ENCODE measurements at regions not wholly inside any gene's neighbourhood (a gene's known extent, or its start where the extent isn't known, plus 50 kb on each side); places are given as distances from the start of the nearest gene placed in this dataset.
"Not testable (repeated sequence)": the region's sequence is repeated elsewhere in the genome, so short reads cannot be mapped to it uniquely, and the experiment has no call there.

DNA sequence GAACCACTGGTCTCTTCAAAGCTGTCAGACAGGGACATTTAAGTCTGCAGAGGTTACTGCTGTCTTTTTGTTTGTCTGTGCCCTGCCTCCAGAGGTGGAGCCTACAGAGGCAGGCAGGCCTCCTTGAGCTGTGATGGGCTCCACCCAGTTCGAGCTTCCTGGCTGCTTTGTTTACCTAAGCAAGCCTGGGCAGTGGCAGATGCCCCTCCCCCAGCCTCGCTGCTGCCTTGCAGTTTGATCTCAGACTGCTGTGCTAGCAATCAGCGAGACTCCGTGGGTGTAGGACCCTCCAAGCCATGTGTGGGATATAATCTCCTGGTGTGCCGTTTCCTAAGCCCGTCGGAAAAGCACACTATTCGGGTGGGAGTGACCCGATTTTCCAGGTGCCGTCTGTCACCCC, 1243.2 kb upstream of the CRIM1 start:
- TF ChIP-seq, protein P1, sequence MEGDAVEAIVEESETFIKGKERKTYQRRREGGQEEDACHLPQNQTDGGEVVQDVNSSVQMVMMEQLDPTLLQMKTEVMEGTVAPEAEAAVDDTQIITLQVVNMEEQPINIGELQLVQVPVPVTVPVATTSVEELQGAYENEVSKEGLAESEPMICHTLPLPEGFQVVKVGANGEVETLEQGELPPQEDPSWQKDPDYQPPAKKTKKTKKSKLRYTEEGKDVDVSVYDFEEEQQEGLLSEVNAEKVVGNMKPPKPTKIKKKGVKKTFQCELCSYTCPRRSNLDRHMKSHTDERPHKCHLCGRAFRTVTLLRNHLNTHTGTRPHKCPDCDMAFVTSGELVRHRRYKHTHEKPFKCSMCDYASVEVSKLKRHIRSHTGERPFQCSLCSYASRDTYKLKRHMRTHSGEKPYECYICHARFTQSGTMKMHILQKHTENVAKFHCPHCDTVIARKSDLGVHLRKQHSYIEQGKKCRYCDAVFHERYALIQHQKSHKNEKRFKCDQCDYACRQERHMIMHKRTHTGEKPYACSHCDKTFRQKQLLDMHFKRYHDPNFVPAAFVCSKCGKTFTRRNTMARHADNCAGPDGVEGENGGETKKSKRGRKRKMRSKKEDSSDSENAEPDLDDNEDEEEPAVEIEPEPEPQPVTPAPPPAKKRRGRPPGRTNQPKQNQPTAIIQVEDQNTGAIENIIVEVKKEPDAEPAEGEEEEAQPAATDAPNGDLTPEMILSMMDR (IDR thresholded peaks at IDR 0.05; ENCODE audit: insufficient read depth, low read depth, low read length), result not testable (repeated sequence)
- not testable (repeated sequence) for TF ChIP-seq EZH2 (IDR thresholded peaks at IDR 0.05; ENCODE audit: insufficient read depth, low read length)
